Ovary (tissue), 7 donors: ENCODE measurements at regions not wholly inside any gene's neighbourhood (a gene's known extent, or its start where the extent isn't known, plus 50 kb on each side); places are given as distances from the start of the nearest gene placed in this dataset.

ENCODE experiments used
- DNase-seq, 5 donors: peaks; one replicate each; pipeline ENCODE4 v3.0.0-alpha.2; 2019 to 2020
- H3K27ac ChIP-seq, 2 donors: fragments of 200-600 bp; one replicate each; pipeline versions ENCODE4 v1.5.1 to v1.8.0; 2019 to 2022
- H3K27me3 ChIP-seq: fragments of 200-600 bp; one replicate; pipeline ENCODE4 v1.8.0; 2022
- H3K36me3 ChIP-seq: fragments of 200-600 bp; sonication (generic); one replicate; pipeline ENCODE4 v1.5.1; 2019
- H3K4me1 ChIP-seq: one replicate; pipeline ENCODE4 v1.8.1; 2013; ENCODE audit warnings: mild to moderate bottlenecking, moderate library complexity; ENCODE audit not compliant: insufficient read depth
- H3K4me3 ChIP-seq: fragments of 200-600 bp; sonication (generic); one replicate; pipeline ENCODE4 v1.5.1; 2017
- H3K9me3 ChIP-seq, 2 donors: fragments of 200-600 bp in 1 of 2; sonication (generic) in 1 of 2; one replicate each; pipeline versions ENCODE4 v1.5.1 to v1.8.1; 2013 to 2019; ENCODE audit warnings: mild to moderate bottlenecking in 1 of 2, moderate library complexity in 1 of 2
- EP300 ChIP-seq: sonication (generic); formaldehyde crosslinking; IDR thresholded peaks from one replicate; pipeline ENCODE4 v1.6.1; 2017; ENCODE audit warnings: antibody characterized with exemption
- POLR2A ChIP-seq: fragments of 450-650 bp; IDR thresholded peaks from one replicate; pipeline ENCODE4 v1.6.1; 2017; ENCODE audit warnings: antibody characterized with exemption, mild to moderate bottlenecking, moderate library complexity
- WGBS, 3 donors: extraction: QIAGEN DNeasy Blood & Tissue Kit in 1 of 3; methylation state at CpG; one replicate each; pipeline versions ENCODE4 v1.1.5 to v1.1.7; 2013 to 2017; 5-methylcytosine and 5-hydroxymethylcytosine counted together
- intact Hi-C, 4 donors: fragments of 100-400 bp; cut with DNase I; formaldehyde crosslinking; loops; one replicate each; pipeline versions ENCODE4 v1.11.0 to v1.15.1; 2022 to 2023
- TF ChIP-seq, protein P1 (sequence below), 3 donors: fragments of 450-650 bp in 2 of 3; fragments of 200-600 bp in 1 of 3; IDR thresholded peaks; one replicate each; pipeline versions ENCODE4 v1.5.1 to v1.8.0; 2016 to 2022; ENCODE audit warnings: antibody characterized with exemption in 3 of 3, mild to moderate bottlenecking in 1 of 3
- donor health status: DM: no; HTN: no; CAD: no; lungs with moderate emphysema.
- donor health status: DM: no; HTN: no; CAD: no.
- donor health status: Bipolar disorder and iron deficiency.
- donor health status: DM: no; HTN: no; CAD: no.
- donor health status: DM: yes; HTN: yes; CAD: no.

DNA sequence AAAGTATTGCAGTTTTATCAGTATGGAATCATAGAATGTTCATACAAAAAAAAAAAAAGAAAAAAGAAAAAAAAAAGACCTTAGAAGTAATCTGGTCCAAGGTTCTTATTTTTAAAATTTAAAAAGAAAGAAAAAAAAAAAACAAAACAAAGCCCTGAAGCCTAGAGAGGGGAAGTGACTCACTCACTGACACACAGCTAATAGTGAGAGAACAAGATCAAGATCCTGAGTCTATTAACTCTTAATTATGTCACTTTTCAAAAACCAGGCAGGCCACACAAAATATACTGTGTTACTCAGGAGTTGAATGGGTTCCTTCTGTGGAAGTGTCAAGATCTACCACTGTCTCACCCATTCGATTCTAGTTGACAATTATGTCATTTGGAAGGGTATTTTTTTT lies 433.9 kb upstream of the DAB1 start:
- Histone ChIP-seq H3K9me3 (no peaks in the 10 kb centered on the region), H3K27ac (no peak overlapping the region), H3K36me3 (no peaks in the 10 kb centered on the region), H3K27me3 (no peaks in the 10 kb centered on the region), H3K4me1 (no peaks in the 10 kb centered on the region), H3K4me3 (no peak overlapping the region)
- intact Hi-C loops: no loop called here
- no peak for DNase-seq
- WGBS, 3 donors: 59 to 89% (median 75%) methylated on average over 1 of the region's 1 CpG
- TF ChIP-seq EP300 (no peak), POLR2A (no peak)
- TF ChIP-seq, protein P1, sequence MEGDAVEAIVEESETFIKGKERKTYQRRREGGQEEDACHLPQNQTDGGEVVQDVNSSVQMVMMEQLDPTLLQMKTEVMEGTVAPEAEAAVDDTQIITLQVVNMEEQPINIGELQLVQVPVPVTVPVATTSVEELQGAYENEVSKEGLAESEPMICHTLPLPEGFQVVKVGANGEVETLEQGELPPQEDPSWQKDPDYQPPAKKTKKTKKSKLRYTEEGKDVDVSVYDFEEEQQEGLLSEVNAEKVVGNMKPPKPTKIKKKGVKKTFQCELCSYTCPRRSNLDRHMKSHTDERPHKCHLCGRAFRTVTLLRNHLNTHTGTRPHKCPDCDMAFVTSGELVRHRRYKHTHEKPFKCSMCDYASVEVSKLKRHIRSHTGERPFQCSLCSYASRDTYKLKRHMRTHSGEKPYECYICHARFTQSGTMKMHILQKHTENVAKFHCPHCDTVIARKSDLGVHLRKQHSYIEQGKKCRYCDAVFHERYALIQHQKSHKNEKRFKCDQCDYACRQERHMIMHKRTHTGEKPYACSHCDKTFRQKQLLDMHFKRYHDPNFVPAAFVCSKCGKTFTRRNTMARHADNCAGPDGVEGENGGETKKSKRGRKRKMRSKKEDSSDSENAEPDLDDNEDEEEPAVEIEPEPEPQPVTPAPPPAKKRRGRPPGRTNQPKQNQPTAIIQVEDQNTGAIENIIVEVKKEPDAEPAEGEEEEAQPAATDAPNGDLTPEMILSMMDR (IDR thresholded peaks at IDR 0.05): no peak

DNA sequence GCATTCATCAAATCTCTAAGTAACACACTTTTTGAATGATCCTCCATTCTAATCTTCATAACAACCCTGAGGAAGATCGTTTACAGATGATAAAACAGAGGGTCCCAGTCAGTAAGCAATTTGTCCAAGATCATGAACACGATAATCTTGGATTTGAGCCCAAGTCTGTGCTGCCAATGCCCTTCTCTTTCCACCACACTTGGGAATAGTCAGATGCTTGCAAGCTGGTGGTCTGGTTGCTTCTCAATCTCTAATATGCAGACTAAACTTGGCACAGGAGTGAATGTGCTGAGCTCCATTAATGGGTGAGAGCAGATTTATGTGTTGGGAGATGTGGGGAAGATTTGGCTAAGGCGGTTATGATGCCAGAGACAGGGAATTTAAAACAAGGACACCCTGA lies 430.6 kb upstream of the DAB1 start:
- H3K36me3 ChIP-seq: no peaks in the 10 kb centered on the region
- H3K27me3 ChIP-seq: no peaks in the 10 kb centered on the region
- no peaks in the 10 kb centered on the region for H3K9me3 ChIP-seq
- WGBS, 3 donors: 48 to 60% (median 49%) methylated on average over 3 of the region's 3 CpGs
- H3K27ac ChIP-seq: no peak overlapping the region
- no peak overlapping the region for H3K4me3 ChIP-seq
- H3K4me1 ChIP-seq: no peaks in the 10 kb centered on the region
- TF ChIP-seq POLR2A: no peak
- TF ChIP-seq, protein P1 (IDR thresholded peaks at IDR 0.05): no peak
- no peak for TF ChIP-seq EP300
- intact Hi-C loops: no loop called here
- DNase-seq: no peak

DNA sequence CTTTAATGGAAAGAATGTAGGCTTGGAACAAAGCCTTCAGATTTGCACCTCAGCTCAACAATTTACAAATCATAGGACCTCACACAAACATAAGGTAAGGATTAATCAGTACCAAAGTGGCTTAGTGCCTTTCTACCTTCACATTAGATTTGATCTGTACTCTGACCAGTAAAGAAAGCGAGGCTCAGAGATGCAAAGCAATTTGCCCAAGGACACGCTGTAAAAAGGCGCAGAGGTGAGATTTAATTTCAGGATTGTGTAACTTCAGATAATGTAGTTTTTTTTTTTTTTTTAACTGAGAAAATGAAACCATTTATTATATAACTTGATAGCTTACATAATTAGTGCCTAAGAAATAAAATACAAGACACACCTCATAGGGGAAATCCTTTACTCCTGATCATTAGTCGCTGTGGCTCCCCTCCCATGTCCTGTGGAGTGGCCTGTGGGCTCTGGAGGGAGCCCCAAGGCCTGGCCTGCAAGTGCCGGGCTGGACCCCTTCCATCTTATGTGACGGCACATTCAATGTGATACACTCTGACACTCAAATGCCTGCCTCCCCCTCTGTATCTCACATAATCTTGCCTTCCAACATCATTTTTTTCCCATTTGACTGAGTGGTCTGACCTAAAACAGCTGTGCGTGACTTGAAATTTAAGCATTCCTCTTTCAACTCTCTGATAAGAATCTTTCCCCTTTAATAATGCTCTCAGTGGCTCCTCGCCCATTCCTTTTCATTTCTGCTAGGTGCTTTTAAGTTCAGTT lies 426.5 kb upstream of the DAB1 start:
- no peak for DNase-seq
- no peaks in the 10 kb centered on the region for H3K27me3 ChIP-seq
- no peak overlapping the region for H3K27ac ChIP-seq
- TF ChIP-seq EP300 (no peak), POLR2A (no peak)
- TF ChIP-seq, protein P1 (IDR thresholded peaks at IDR 0.05): no peak
- no peaks in the 10 kb centered on the region for H3K4me1 ChIP-seq
- intact Hi-C loops: no loop called here
- no peaks in the 10 kb centered on the region for H3K36me3 ChIP-seq
- H3K9me3 ChIP-seq: no peaks in the 10 kb centered on the region
- no peak overlapping the region for H3K4me3 ChIP-seq
- 79 to 83% (median 82%) methylated on average over 8 of the region's 8 CpGs for WGBS, 3 donors

DNA sequence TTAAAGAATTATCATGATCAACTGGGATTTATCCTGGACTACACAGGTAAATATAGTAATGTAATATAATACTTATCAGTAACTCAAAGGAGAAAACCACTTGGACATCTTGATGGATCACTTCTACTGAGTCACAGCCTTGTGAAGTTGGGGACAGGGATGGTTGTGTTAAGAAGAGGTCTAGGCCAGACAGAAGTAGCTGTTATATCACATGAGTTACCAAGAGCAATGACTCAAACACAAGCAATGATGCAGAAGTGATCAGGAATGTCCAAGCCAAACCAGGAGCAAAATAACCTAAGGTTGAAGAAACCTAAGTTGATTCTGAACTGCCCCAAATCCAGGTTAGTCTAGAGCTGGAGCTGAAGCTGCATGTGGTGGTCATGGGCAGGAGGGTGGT lies 424.5 kb upstream of the DAB1 start:
- DNase-seq: no peak
- H3K9me3 ChIP-seq: no peaks in the 10 kb centered on the region
- H3K27ac ChIP-seq: no peak overlapping the region
- H3K27me3 ChIP-seq: no peaks in the 10 kb centered on the region
- H3K4me1 ChIP-seq: no peaks in the 10 kb centered on the region
- TF ChIP-seq, protein P1 (IDR thresholded peaks at IDR 0.05): no peak
- TF ChIP-seq POLR2A (no peak), EP300 (no peak)
- no peaks in the 10 kb centered on the region for H3K36me3 ChIP-seq
- no peak overlapping the region for H3K4me3 ChIP-seq
- intact Hi-C loops: no loop called here
